ENCODE measurements at regions not wholly inside any gene's neighbourhood (a gene's known extent, or its start where the extent isn't known, plus 50 kb on each side); places are given as distances from the start of the nearest gene placed in this dataset.
A peak's percentile ranks its signal among the peaks of the same experiment; 100 is the strongest.

- in situ Hi-C loops (cut with MboI; ENCODE audit: low pct_ligation_motif_present in 1 of 4, low pct_unique_long_range_greater_than_20kb in 1 of 4, low sequenced_read_pairs in 3 of 4) = no loop called here
- no peak overlapping the region for H3K27ac ChIP-seq
- no peaks in the 10 kb centered on the region for H3K9me3 ChIP-seq
- no peak overlapping the region for H3K4me3 ChIP-seq
- intact Hi-C loops (cut with DNase I; ENCODE audit: low total_unique reads) = no loop called here
- no peaks in the 10 kb centered on the region for H3K4me1 ChIP-seq
- 86% methylated on average over 1 of the region's 1 CpG; no CpG with 5 or more reads in 1 of the 2 donors for WGBS, 2 donors (ENCODE audit: low coverage in 1 of 2)
- DNase-seq = no peak
- H3K36me3 ChIP-seq = no peaks in the 10 kb centered on the region
- no peaks in the 10 kb centered on the region for H3K27me3 ChIP-seq
- no peak for TF ChIP-seq POLR2A (IDR thresholded peaks at IDR 0.05)
- no peak for TF ChIP-seq EP300 (IDR thresholded peaks at IDR 0.05; ENCODE audit: low read depth)
Observed at GRCh38 chrX:8890794-8891193, 89.6 kb upstream of the FAM9A start.

GRCh38 chrX:8887004-8887403 is 85.8 kb upstream of the FAM9A start:
- Histone ChIP-seq H3K9me3 (no peaks in the 10 kb centered on the region), H3K27ac (no peak overlapping the region), H3K4me3 (no peak overlapping the region), H3K36me3 (no peaks in the 10 kb centered on the region), H3K27me3 (no peaks in the 10 kb centered on the region), H3K4me1 (no peaks in the 10 kb centered on the region)
- no peak for DNase-seq
- intact Hi-C loops (cut with DNase I; ENCODE audit: low total_unique reads) = no loop called here
- in situ Hi-C loops (cut with MboI; ENCODE audit: low pct_ligation_motif_present in 1 of 4, low pct_unique_long_range_greater_than_20kb in 1 of 4, low sequenced_read_pairs in 3 of 4) = no loop called here
- TF ChIP-seq CTCF (IDR thresholded peaks at IDR 0.05) (no peak), EP300 (IDR thresholded peaks at IDR 0.05; ENCODE audit: low read depth) (no peak), POLR2AphosphoS5 (IDR thresholded peaks at IDR 0.05) (no peak), POLR2A (IDR thresholded peaks at IDR 0.05) (no peak)
- 60 to 81% methylated on average over 1 to 3 of the region's 3 CpGs for WGBS, 2 donors (ENCODE audit: low coverage in 1 of 2)

- DNase-seq = peak; percentile 11
Observed at GRCh38 chrX:8879750-8880149, 78.6 kb upstream of the FAM9A start.

GRCh38 chrX:8873956-8874355 is 72.8 kb upstream of the FAM9A start:
- no peaks in the 10 kb centered on the region for H3K9me3 ChIP-seq
- in situ Hi-C loops (cut with MboI; ENCODE audit: low pct_ligation_motif_present in 1 of 4, low pct_unique_long_range_greater_than_20kb in 1 of 4, low sequenced_read_pairs in 3 of 4) = no loop called here
- no peak overlapping the region for H3K27ac ChIP-seq
- no peaks in the 10 kb centered on the region for H3K36me3 ChIP-seq
- intact Hi-C loops (cut with DNase I; ENCODE audit: low total_unique reads) = no loop called here
- no peak overlapping the region for H3K4me3 ChIP-seq
- no peak for DNase-seq
- no peaks in the 10 kb centered on the region for H3K27me3 ChIP-seq
- no peak for TF ChIP-seq CTCF (IDR thresholded peaks at IDR 0.05)
- no peaks in the 10 kb centered on the region for H3K4me1 ChIP-seq
- WGBS, 2 donors (ENCODE audit: low coverage in 1 of 2) = 54 to 100% methylated on average over 1 to 3 of the region's 3 CpGs

More at GRCh38 chrX:8879750-8880149, 78.6 kb upstream of the FAM9A start:
- Histone ChIP-seq H3K27me3 (no peaks in the 10 kb centered on the region), H3K4me3 (no peak overlapping the region), H3K4me1 (no peaks in the 10 kb centered on the region), H3K27ac (no peak overlapping the region), H3K9me3 (no peaks in the 10 kb centered on the region), H3K36me3 (no peaks in the 10 kb centered on the region)
- in situ Hi-C loops (cut with MboI; ENCODE audit: low pct_ligation_motif_present in 1 of 4, low pct_unique_long_range_greater_than_20kb in 1 of 4, low sequenced_read_pairs in 3 of 4) (no loop called here), intact Hi-C loops (cut with DNase I; ENCODE audit: low total_unique reads) (loop anchor here (5.0 kb wide), 1 partner anchor 58 kb away; no protein-coding TSS in a partner anchor)
- TF ChIP-seq POLR2AphosphoS5 (IDR thresholded peaks at IDR 0.05) (no peak), CTCF (IDR thresholded peaks at IDR 0.05) (peak in 4 of 5 experiments; percentile 22 to 42 (median 38)), POLR2A (IDR thresholded peaks at IDR 0.05) (no peak), EP300 (IDR thresholded peaks at IDR 0.05; ENCODE audit: low read depth) (no peak)
- WGBS, 2 donors (ENCODE audit: low coverage in 1 of 2) = 47 to 90% methylated on average over 2 to 4 of the region's 4 CpGs

- H3K4me3 ChIP-seq = no peak overlapping the region
- no peak overlapping the region for H3K27ac ChIP-seq
- H3K36me3 ChIP-seq = no peaks in the 10 kb centered on the region
- TF ChIP-seq POLR2A (IDR thresholded peaks at IDR 0.05) = no peak
- no peak for TF ChIP-seq POLR2AphosphoS5 (IDR thresholded peaks at IDR 0.05)
- no peak for TF ChIP-seq EP300 (IDR thresholded peaks at IDR 0.05; ENCODE audit: low read depth)
- TF ChIP-seq CTCF (IDR thresholded peaks at IDR 0.05) = no peak
- 76 to 92% methylated on average over 2 of the region's 2 CpGs for WGBS, 2 donors (ENCODE audit: low coverage in 1 of 2)
- no peaks in the 10 kb centered on the region for H3K9me3 ChIP-seq
- H3K4me1 ChIP-seq = no peaks in the 10 kb centered on the region
- in situ Hi-C loops (cut with MboI; ENCODE audit: low pct_ligation_motif_present in 1 of 4, low pct_unique_long_range_greater_than_20kb in 1 of 4, low sequenced_read_pairs in 3 of 4) (no loop called here), intact Hi-C loops (cut with DNase I; ENCODE audit: low total_unique reads) (no loop called here)
- H3K27me3 ChIP-seq = no peaks in the 10 kb centered on the region
- no peak for DNase-seq
Observed at GRCh38 chrX:8873102-8873501, 71.9 kb upstream of the FAM9A start.
